ENCODE measurements at regions not wholly inside any gene's neighbourhood (a gene's known extent, or its start where the extent isn't known, plus 50 kb on each side); places are given as distances from the start of the nearest gene placed in this dataset.

DNA sequence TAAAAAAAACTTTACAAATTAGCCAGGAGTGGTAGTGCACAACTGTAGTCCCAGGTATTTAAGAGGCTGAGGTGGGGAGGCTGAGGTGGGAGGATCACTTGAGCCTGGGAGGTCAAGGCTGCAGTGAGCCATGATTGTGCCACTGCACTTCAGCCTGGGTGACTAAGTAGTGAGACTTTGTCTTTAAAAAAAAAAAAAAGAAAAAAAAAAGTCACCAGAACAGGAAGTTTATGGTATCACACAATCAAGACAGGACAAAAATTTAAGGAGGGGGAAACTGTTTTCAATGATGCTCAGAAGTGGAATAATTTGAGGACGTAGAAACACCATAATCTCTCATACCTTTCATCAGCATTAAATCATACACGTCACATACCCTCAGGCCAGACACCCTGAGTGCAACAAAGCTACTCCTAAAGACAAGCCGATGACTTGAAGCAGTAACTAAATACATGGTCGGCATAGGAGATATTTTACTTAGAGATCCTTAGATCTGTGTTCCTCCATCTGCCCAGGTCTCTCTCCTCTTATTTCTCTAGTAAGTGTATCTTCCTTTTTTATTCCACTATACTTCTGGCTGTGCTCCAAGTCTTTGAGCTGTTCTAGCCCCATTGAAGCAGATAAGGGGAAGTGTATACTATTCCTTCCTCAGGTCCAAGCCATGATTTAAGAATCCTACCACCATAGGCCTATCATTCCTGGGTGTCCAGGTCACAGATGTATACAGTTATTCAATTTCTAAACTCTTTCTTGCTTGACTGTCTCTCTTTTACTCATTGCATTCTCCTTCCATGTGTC is 91.3 kb upstream of the APC start:
- WGBS, 2 donors: 71 to 74% methylated on average over 4 of the region's 4 CpGs
- intact Hi-C loops (cut with DNase I; ENCODE audit: low total_unique reads): no loop called here
- no peak for TF ChIP-seq POLR2A (IDR thresholded peaks at IDR 0.05)
- TF ChIP-seq, protein P1, sequence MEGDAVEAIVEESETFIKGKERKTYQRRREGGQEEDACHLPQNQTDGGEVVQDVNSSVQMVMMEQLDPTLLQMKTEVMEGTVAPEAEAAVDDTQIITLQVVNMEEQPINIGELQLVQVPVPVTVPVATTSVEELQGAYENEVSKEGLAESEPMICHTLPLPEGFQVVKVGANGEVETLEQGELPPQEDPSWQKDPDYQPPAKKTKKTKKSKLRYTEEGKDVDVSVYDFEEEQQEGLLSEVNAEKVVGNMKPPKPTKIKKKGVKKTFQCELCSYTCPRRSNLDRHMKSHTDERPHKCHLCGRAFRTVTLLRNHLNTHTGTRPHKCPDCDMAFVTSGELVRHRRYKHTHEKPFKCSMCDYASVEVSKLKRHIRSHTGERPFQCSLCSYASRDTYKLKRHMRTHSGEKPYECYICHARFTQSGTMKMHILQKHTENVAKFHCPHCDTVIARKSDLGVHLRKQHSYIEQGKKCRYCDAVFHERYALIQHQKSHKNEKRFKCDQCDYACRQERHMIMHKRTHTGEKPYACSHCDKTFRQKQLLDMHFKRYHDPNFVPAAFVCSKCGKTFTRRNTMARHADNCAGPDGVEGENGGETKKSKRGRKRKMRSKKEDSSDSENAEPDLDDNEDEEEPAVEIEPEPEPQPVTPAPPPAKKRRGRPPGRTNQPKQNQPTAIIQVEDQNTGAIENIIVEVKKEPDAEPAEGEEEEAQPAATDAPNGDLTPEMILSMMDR (IDR thresholded peaks at IDR 0.05): no peak
- no peak overlapping the region for H3K4me3 ChIP-seq (ENCODE audit: low read depth, poor library complexity, severe bottlenecking)
- DNase-seq (ENCODE audit: low spot score in 2 of 2): no peak

DNA sequence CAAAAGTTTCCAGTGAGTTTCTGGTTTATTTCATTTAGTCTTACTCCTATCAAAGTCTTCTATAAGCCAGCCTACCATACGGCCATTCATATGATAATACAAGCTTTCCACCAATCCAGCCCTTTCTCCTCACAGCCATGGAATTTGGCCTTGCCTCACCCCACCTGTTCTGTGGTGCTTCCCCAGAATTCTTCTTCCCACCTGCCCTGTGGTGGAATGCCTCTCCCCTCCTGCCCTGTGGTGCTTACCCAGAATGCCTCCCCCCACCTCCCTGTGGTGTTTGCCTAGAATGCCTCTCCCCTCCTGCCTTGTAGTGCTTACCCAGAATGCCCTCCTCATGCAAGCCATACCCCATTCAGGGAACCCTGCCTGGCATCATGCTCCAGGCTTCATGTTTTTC is 90.3 kb upstream of the APC start:
- TF ChIP-seq, protein P1 (IDR thresholded peaks at IDR 0.05): no peak
- no peak for TF ChIP-seq POLR2A (IDR thresholded peaks at IDR 0.05)
- WGBS, 2 donors: 54 to 71% methylated on average over 1 of the region's 1 CpG
- intact Hi-C loops (cut with DNase I; ENCODE audit: low total_unique reads): no loop called here
- H3K4me3 ChIP-seq (ENCODE audit: low read depth, poor library complexity, severe bottlenecking): no peak overlapping the region
- DNase-seq (ENCODE audit: low spot score in 2 of 2): no peak

GRCh38 chr5:112648264-112648663 is 89.4 kb upstream of the APC start:
- intact Hi-C loops (cut with DNase I; ENCODE audit: low total_unique reads): no loop called here
- TF ChIP-seq POLR2A (IDR thresholded peaks at IDR 0.05): no peak
- TF ChIP-seq, protein P1 (IDR thresholded peaks at IDR 0.05): no peak
- 94% methylated on average over 1 of the region's 1 CpG for WGBS, 2 donors
- DNase-seq (ENCODE audit: low spot score in 2 of 2): no peak
- H3K4me3 ChIP-seq (ENCODE audit: low read depth, poor library complexity, severe bottlenecking): no peak overlapping the region

- TF ChIP-seq POLR2A (IDR thresholded peaks at IDR 0.05): no peak
- TF ChIP-seq, protein P1 (IDR thresholded peaks at IDR 0.05): no peak
- no peak for DNase-seq (ENCODE audit: low spot score in 2 of 2)
- 27 to 37% methylated on average over 6 of the region's 6 CpGs for WGBS, 2 donors
- no peak overlapping the region for H3K4me3 ChIP-seq (ENCODE audit: low read depth, poor library complexity, severe bottlenecking)
- intact Hi-C loops (cut with DNase I; ENCODE audit: low total_unique reads): no loop called here
These were observed 87.8 kb upstream of the APC start for GRCh38 chr5:112649882-112650281.

GRCh38 chr5:112653638-112654205 is 84.0 kb upstream of the APC start:
- intact Hi-C loops (cut with DNase I; ENCODE audit: low total_unique reads): no loop called here
- 61 to 70% methylated on average over 5 of the region's 5 CpGs for WGBS, 2 donors

More at GRCh38 chr5:112653638-112654205, 84.0 kb upstream of the APC start:
- TF ChIP-seq, protein P1 (IDR thresholded peaks at IDR 0.05): no peak
- no peak for TF ChIP-seq POLR2A (IDR thresholded peaks at IDR 0.05)
- no peak overlapping the region for H3K4me3 ChIP-seq (ENCODE audit: low read depth, poor library complexity, severe bottlenecking)
- DNase-seq (ENCODE audit: low spot score in 2 of 2): no peak
